ENCODE measurements at regions not wholly inside any gene's neighbourhood (a gene's known extent, or its start where the extent isn't known, plus 50 kb on each side); places are given as distances from the start of the nearest gene placed in this dataset.
"Not testable (repeated sequence)": the region's sequence is repeated elsewhere in the genome, so short reads cannot be mapped to it uniquely, and the experiment has no call there.

DNA sequence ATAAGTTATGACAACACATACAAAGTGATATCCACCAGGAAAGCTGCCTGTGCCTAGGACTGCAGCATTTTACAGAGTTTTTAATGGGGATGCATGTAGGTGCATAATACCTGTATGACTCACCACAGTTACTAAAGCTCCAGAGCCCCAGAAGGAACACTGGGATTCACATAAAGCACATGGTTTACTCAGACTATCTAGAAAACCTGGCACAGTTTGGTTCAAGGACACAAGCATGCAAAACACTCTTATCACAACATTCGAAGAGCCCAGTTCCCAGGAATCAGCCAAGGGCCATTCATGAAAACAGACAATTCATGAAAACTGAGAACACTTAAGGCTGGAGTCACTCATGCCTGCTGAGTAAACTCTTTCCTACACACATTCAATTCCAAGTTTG, 261.0 kb downstream of the PYDC2 start:
- TF ChIP-seq CTCF (IDR thresholded peaks at IDR 0.05; ENCODE audit: insufficient read depth, low read depth, low read length) = no peak
- DNase-seq (ENCODE audit: low read depth) = no peak
- no peak overlapping the region for H3K4me3 ChIP-seq (ENCODE audit: low read depth, low read length)

DNA sequence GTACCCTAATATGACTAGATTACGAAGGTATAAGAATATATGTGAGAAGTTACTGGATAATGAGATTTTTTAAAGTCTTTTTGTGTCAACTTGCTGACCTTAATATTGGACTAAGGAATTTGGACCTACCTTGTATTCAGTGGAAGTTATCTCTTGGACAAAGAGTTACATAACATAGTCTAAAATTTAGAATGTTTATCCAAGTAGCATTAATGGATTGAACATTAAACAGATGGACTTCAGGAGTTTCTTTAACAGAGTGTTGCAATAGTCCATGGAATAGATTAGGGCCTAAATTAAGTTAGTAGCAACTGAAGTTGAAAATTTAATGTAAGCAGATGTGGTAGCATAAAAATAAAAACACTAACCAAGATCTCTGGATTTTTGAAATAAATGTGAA, 266.4 kb downstream of the PYDC2 start:
- no peak for TF ChIP-seq CTCF (IDR thresholded peaks at IDR 0.05; ENCODE audit: insufficient read depth, low read depth, low read length)
- H3K4me3 ChIP-seq (ENCODE audit: low read depth, low read length) = no peak overlapping the region
- no peak for DNase-seq (ENCODE audit: low read depth)

DNA sequence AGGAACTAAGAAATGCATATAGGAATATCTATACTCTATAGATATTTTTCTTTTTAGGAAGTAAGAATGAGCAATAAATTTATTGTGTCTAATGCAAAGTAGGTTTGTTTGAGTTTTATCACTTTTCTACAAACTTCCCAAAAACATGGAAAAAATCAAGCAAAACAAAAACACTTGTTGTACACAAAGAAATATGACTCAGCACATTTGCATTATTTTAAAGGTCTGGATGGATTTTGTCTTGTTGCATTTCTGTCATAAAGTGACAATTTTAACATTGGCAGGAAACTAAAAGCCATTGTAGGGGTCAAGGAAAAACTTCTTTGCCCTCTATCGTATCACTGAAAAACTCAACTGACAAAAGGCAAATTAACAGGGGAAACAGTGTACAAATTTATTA, 267.2 kb downstream of the PYDC2 start:
- DNase-seq (ENCODE audit: low read depth) = no peak
- no peak overlapping the region for H3K4me3 ChIP-seq (ENCODE audit: low read depth, low read length)
- no peak for TF ChIP-seq CTCF (IDR thresholded peaks at IDR 0.05; ENCODE audit: insufficient read depth, low read depth, low read length)

GRCh38 chr3:191737742-191738141, 276.8 kb downstream of the PYDC2 start:
- no peak for DNase-seq (ENCODE audit: low read depth)
- TF ChIP-seq CTCF (IDR thresholded peaks at IDR 0.05; ENCODE audit: insufficient read depth, low read depth, low read length) = no peak
- no peak overlapping the region for H3K4me3 ChIP-seq (ENCODE audit: low read depth, low read length)

- H3K4me3 ChIP-seq (ENCODE audit: low read depth, low read length) = no peak overlapping the region
- TF ChIP-seq CTCF (IDR thresholded peaks at IDR 0.05; ENCODE audit: insufficient read depth, low read depth, low read length) = no peak
- no peak for DNase-seq (ENCODE audit: low read depth)
These were observed 279.7 kb downstream of the PYDC2 start for GRCh38 chr3:191740712-191741111.

DNA sequence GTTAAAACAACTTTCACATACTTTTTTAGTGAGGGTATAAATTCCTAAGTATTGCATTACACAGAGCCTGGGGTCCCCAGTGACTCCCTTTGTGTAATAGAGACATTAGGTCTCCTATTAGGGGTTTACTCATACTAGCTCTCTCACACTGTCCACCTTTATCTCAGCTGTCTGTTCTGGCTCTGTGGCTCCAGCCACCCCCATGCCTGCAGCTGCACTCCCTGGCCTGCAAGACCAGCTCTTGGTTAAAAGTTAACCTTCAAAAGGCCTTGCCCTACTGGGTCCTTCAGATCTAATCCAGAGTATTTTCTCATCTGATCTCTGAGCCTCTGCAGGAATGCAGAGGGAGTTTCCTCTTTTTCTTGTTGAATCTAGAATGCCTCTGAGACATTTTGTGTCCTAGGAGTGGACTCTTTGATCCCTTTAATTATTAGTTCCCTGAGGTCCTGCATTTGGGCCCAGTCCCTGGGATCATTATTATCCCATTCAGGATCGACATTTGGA, 280.9 kb downstream of the PYDC2 start:
- not testable (repeated sequence) for H3K4me3 ChIP-seq (ENCODE audit: low read depth, low read length); DNase-seq (ENCODE audit: low read depth)

GRCh38 chr3:191743283-191743682, 282.3 kb downstream of the PYDC2 start:
- no peak for DNase-seq (ENCODE audit: low read depth)
- no peak for TF ChIP-seq CTCF (IDR thresholded peaks at IDR 0.05; ENCODE audit: insufficient read depth, low read depth, low read length)
- H3K4me3 ChIP-seq (ENCODE audit: low read depth, low read length) = no peak overlapping the region
